GM23338 (cell line): ENCODE measurements at regions not wholly inside any gene's neighbourhood (a gene's known extent, or its start where the extent isn't known, plus 50 kb on each side); places are given as distances from the start of the nearest gene placed in this dataset.

Experiments
- ATAC-seq: fragments of 200-7000 bp; cut with Tn5 transposase; 3 replicates; pipeline ENCODE4 v1.9.1; 2020
- DNase-seq: peaks from one replicate; pipeline ENCODE4 v3.0.0-alpha.2; 2015; ENCODE audit warnings: low spot score
- H2AFZ ChIP-seq: fragments of 200-600 bp; sonication (generic); 2 replicates; pipeline ENCODE4 v1.8.0; 2016; ENCODE audit warnings: antibody characterized with exemption, mild to moderate bottlenecking, moderate library complexity
- H3F3A ChIP-seq: fragments of 200-600 bp; sonication (generic); replicated peaks from 2 replicates; pipeline ENCODE4 v1.8.0; 2017; ENCODE audit warnings: antibody characterized with exemption, mixed run types, low read depth
- H3K27ac ChIP-seq: fragments of 200-600 bp; sonication (generic); 2 replicates; pipeline ENCODE4 v1.6.1; 2016; ENCODE audit warnings: low read depth
- H3K27me3 ChIP-seq: fragments of 200-600 bp; sonication (generic); 2 replicates; pipeline ENCODE4 v1.8.0; 2016; ENCODE audit warnings: mild to moderate bottlenecking, mixed run types, moderate library complexity; ENCODE audit not compliant: insufficient read depth
- H3K36me3 ChIP-seq: fragments of 200-600 bp; sonication (generic); 2 replicates; pipeline ENCODE4 v1.8.0; 2016; ENCODE audit warnings: mild to moderate bottlenecking; ENCODE audit not compliant: insufficient read depth
- H3K4me1 ChIP-seq: fragments of 200-600 bp; sonication (generic); 2 replicates; pipeline ENCODE4 v1.8.0; 2016; ENCODE audit warnings: mild to moderate bottlenecking, moderate library complexity; ENCODE audit not compliant: insufficient read depth
- H3K4me2 ChIP-seq: fragments of 200-600 bp; sonication (generic); 2 replicates; pipeline ENCODE4 v1.7.1; 2017; ENCODE audit warnings: mixed run types
- H3K4me3 ChIP-seq: fragments of 200-600 bp; sonication (generic); 2 replicates; pipeline ENCODE4 v1.6.1; 2016; ENCODE audit warnings: mixed run types
- H3K79me2 ChIP-seq: fragments of 200-600 bp; sonication (generic); replicated peaks from 2 replicates; pipeline ENCODE4 v1.8.0; 2017; ENCODE audit warnings: mild to moderate bottlenecking; ENCODE audit not compliant: insufficient read depth
- H3K9me2 ChIP-seq: fragments of 200-600 bp; sonication (generic); 2 replicates; pipeline ENCODE4 v1.8.0; 2017; ENCODE audit not compliant: insufficient read depth
- H4K20me1 ChIP-seq: fragments of 200-600 bp; sonication (generic); replicated peaks from 2 replicates; pipeline ENCODE4 v1.8.0; 2017; ENCODE audit warnings: mild to moderate bottlenecking; ENCODE audit not compliant: insufficient read depth
- H3K27ac Mint-ChIP-seq: 2 replicates; pipeline ENCODE4 v1.8.0; 2020; ENCODE audit warnings: inconsistent platforms, mild to moderate bottlenecking, moderate library complexity, mixed read lengths
- H3K27me3 Mint-ChIP-seq: 3 replicates; pipeline ENCODE4 v1.8.0; 2022; ENCODE audit warnings: low read depth, mild to moderate bottlenecking, moderate library complexity, mixed read lengths, inconsistent platforms; ENCODE audit not compliant: insufficient read depth, poor library complexity
- H3K36me3 Mint-ChIP-seq: 3 replicates; pipeline ENCODE4 v1.8.0; 2021; ENCODE audit warnings: low read depth, mild to moderate bottlenecking, inconsistent platforms, moderate library complexity, mixed read lengths
- H3K4me1 Mint-ChIP-seq: 3 replicates; pipeline ENCODE4 v1.8.0; 2020; ENCODE audit warnings: mild to moderate bottlenecking, inconsistent platforms, mixed read lengths
- H3K4me3 Mint-ChIP-seq: 3 replicates; pipeline ENCODE4 v1.8.0; 2021; ENCODE audit warnings: moderate library complexity, mild to moderate bottlenecking, inconsistent platforms, mixed read lengths
- H3K9me3 Mint-ChIP-seq: 3 replicates; pipeline ENCODE4 v1.8.0; 2020; ENCODE audit warnings: moderate library complexity, mild to moderate bottlenecking, inconsistent platforms, mixed read lengths
- CREB1 ChIP-seq: fragments of 250-450 bp; sonication (Bioruptor Pico); IDR thresholded peaks from 2 replicates; pipeline ENCODE4 v1.5.0; 2020; ENCODE audit warnings: low read depth, mild to moderate bottlenecking, moderate library complexity
- EZH2 ChIP-seq: fragments of 200-600 bp; sonication (generic); IDR thresholded peaks from one replicate; pipeline ENCODE4 v1.8.0; 2017; ENCODE audit warnings: antibody characterized with exemption, mild to moderate bottlenecking, low read depth; ENCODE audit not compliant: unreplicated experiment
- EZH2phosphoT487 ChIP-seq: fragments of 200-600 bp; sonication (generic); IDR thresholded peaks from one replicate; pipeline ENCODE4 v1.8.1; 2018; ENCODE audit warnings: antibody characterized with exemption; ENCODE audit not compliant: unreplicated experiment
- POLR2AphosphoS5 ChIP-seq: IDR thresholded peaks from 2 replicates; pipeline ENCODE4 v1.6.1; 2016; ENCODE audit warnings: antibody characterized with exemption, low read depth
- REST ChIP-seq: IDR thresholded peaks from one replicate; pipeline ENCODE4 v1.6.1; 2018; ENCODE audit warnings: antibody characterized with exemption; ENCODE audit not compliant: unreplicated experiment
- ZNF331 ChIP-seq: fragments of 250-450 bp; sonication (Bioruptor Pico); IDR thresholded peaks from 2 replicates; pipeline ENCODE4 v1.5.0; 2020; ENCODE audit warnings: low read depth, mild to moderate bottlenecking, moderate library complexity
- ZNF462 ChIP-seq: fragments of 250-450 bp; sonication (Bioruptor Pico); IDR thresholded peaks from 2 replicates; pipeline ENCODE4 v1.5.0; 2020; ENCODE audit warnings: mild to moderate bottlenecking, moderate library complexity
- TF ChIP-seq, protein P1 (sequence below), 2 experiments: fragments of 200-600 bp in 1 of 2; sonication (generic) in 1 of 2; conservative IDR thresholded peaks; 2 replicates each; pipeline versions ENCODE4 v1.5.1 to v1.6.1; 2016 to 2017; ENCODE audit warnings: antibody characterized with exemption in 2 of 2, low read depth in 2 of 2, mild to moderate bottlenecking in 2 of 2, moderate library complexity in 1 of 2

- no peak overlapping the region for H3K4me3 Mint-ChIP-seq
- no peaks in the 10 kb centered on the region for H3K27me3 Mint-ChIP-seq
- Histone ChIP-seq H3K27ac (no peak overlapping the region), H3K4me2 (no peak overlapping the region), H3K27me3 (no peaks in the 10 kb centered on the region), H3K79me2 (no peaks in the 10 kb centered on the region), H3K4me1 (no peaks in the 10 kb centered on the region), H2AFZ (no peak overlapping the region; the same call in 1 of the 2 replicates), H3K4me3 (no peak overlapping the region), H3K36me3 (no peaks in the 10 kb centered on the region), H3F3A (no peaks in the 10 kb centered on the region), H3K9me2 (0 out of 2 replicates have a peak, but pooled peaks cover 4% of the 10 kb centered on the region), H4K20me1 (no peaks in the 10 kb centered on the region)
- ATAC-seq (peak; percentile 67), DNase-seq (peak; percentile 40)
- no peaks in the 10 kb centered on the region for H3K36me3 Mint-ChIP-seq
- no peaks in the 10 kb centered on the region for H3K9me3 Mint-ChIP-seq
- TF ChIP-seq CREB1 (CRISPR knock-in tag) = no peak
- TF ChIP-seq, protein P1, sequence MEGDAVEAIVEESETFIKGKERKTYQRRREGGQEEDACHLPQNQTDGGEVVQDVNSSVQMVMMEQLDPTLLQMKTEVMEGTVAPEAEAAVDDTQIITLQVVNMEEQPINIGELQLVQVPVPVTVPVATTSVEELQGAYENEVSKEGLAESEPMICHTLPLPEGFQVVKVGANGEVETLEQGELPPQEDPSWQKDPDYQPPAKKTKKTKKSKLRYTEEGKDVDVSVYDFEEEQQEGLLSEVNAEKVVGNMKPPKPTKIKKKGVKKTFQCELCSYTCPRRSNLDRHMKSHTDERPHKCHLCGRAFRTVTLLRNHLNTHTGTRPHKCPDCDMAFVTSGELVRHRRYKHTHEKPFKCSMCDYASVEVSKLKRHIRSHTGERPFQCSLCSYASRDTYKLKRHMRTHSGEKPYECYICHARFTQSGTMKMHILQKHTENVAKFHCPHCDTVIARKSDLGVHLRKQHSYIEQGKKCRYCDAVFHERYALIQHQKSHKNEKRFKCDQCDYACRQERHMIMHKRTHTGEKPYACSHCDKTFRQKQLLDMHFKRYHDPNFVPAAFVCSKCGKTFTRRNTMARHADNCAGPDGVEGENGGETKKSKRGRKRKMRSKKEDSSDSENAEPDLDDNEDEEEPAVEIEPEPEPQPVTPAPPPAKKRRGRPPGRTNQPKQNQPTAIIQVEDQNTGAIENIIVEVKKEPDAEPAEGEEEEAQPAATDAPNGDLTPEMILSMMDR (conservative IDR thresholded peaks at IDR 0.05; ENCODE audit: low read depth in 2 of 2) = no peak
- no peak for TF ChIP-seq EZH2phosphoT487
- no peak for TF ChIP-seq EZH2
- TF ChIP-seq POLR2AphosphoS5 = no peak
- no peak for TF ChIP-seq ZNF331 (CRISPR knock-in tag)
- no peak for TF ChIP-seq REST
- TF ChIP-seq ZNF462 (CRISPR knock-in tag) = no peak
- H3K4me1 Mint-ChIP-seq = peaks cover 4% of the 10 kb centered on the region; the same call in 2 of the 3 replicates
- H3K27ac Mint-ChIP-seq = no peak overlapping the region; the same call in 1 of the 2 replicates
Measured at GRCh38 chr2:8475349-8476031, 206.4 kb upstream of the ID2 start.
